HL-60 (cell line): ENCODE measurements at regions not wholly inside any gene's neighbourhood (a gene's known extent, or its start where the extent isn't known, plus 50 kb on each side); places are given as distances from the start of the nearest gene placed in this dataset.
A peak's percentile ranks its signal among the peaks of the same experiment; 100 is the strongest.

Source experiments
- DNase-seq, 2 experiments: peaks; one replicate each; pipeline ENCODE4 v3.0.0-alpha.2; 2010 to 2020; ENCODE audit warnings: low read depth in 1 of 2, low spot score in 1 of 2
- H3K27ac ChIP-seq: fragments of 250-450 bp; sonication (Bioruptor Pico); replicated peaks from 2 replicates; pipeline ENCODE4 v1.5.1; 2020; ENCODE audit warnings: mild to moderate bottlenecking, moderate library complexity
- H3K27me3 ChIP-seq: fragments of 250-450 bp; sonication (Bioruptor Pico); 2 replicates; pipeline ENCODE4 v1.5.1; 2021; ENCODE audit warnings: mild to moderate bottlenecking, moderate library complexity; ENCODE audit not compliant: insufficient read depth, poor library complexity, severe bottlenecking
- H3K4me3 ChIP-seq: replicated peaks from 2 replicates; pipeline ENCODE4 v1.5.1; 2011; ENCODE audit warnings: mild to moderate bottlenecking, control low read depth, low read length; ENCODE audit not compliant: insufficient read depth
- CTCF ChIP-seq: IDR thresholded peaks from one replicate; pipeline ENCODE4 v1.5.1; 2011; ENCODE audit warnings: low read length, control low read depth, inconsistent platforms; ENCODE audit not compliant: insufficient read depth
- GABPA ChIP-seq: IDR thresholded peaks from 2 replicates; pipeline ENCODE4 v1.6.1; 2012; ENCODE audit warnings: low read depth
- POLR2AphosphoS5 ChIP-seq: IDR thresholded peaks from 2 replicates; pipeline ENCODE4 v1.6.1; 2012; ENCODE audit warnings: low read depth
- REST ChIP-seq: IDR thresholded peaks from 2 replicates; pipeline ENCODE4 v1.6.1; 2012; ENCODE audit warnings: low read depth; ENCODE audit not compliant: insufficient replicate concordance
- SPI1 ChIP-seq: IDR thresholded peaks from 2 replicates; pipeline ENCODE4 v1.6.1; 2012; ENCODE audit warnings: low read depth, mild to moderate bottlenecking, borderline replicate concordance

- Histone ChIP-seq H3K27ac (no peak overlapping the region), H3K27me3 (no peaks in the 10 kb centered on the region), H3K4me3 (no peak overlapping the region)
- DNase-seq = no peak
- TF ChIP-seq REST (no peak), SPI1 (peak; percentile 90)
Measured at GRCh38 chr4:138916763-138917162, 98.8 kb upstream of the NOCT start.

- TF ChIP-seq SPI1 (no peak), CTCF (no peak), GABPA (no peak), REST (no peak), POLR2AphosphoS5 (no peak)
Measured at GRCh38 chr4:138915756-138916155, 99.8 kb upstream of the NOCT start.

GRCh38 chr4:138912704-138913340, 102.8 kb upstream of the NOCT start:
- Histone ChIP-seq H3K27ac (no peak overlapping the region), H3K4me3 (no peak overlapping the region), H3K27me3 (no peaks in the 10 kb centered on the region)
- TF ChIP-seq GABPA = no peak
- no peak for TF ChIP-seq SPI1
- no peak for TF ChIP-seq CTCF
- no peak for TF ChIP-seq REST
- no peak for DNase-seq

More at GRCh38 chr4:138915756-138916155, 99.8 kb upstream of the NOCT start:
- Histone ChIP-seq H3K27me3 (no peaks in the 10 kb centered on the region), H3K27ac (no peak overlapping the region), H3K4me3 (no peak overlapping the region)
- DNase-seq = no peak
